GM19238 (cell line): ENCODE measurements at regions not wholly inside any gene's neighbourhood (a gene's known extent, or its start where the extent isn't known, plus 50 kb on each side); places are given as distances from the start of the nearest gene placed in this dataset.

ENCODE experiments used
- DNase-seq: peaks from one replicate; pipeline ENCODE4 v3.0.0; 2011; ENCODE audit warnings: low spot score; ENCODE audit not compliant: insufficient read length

GRCh38 chr1:200253774-200254495, 155.9 kb downstream of the ZNF281 start:
- DNase-seq, result no peak

GRCh38 chr1:200252531-200252930, 157.3 kb downstream of the ZNF281 start:
- no peak for DNase-seq

DNA sequence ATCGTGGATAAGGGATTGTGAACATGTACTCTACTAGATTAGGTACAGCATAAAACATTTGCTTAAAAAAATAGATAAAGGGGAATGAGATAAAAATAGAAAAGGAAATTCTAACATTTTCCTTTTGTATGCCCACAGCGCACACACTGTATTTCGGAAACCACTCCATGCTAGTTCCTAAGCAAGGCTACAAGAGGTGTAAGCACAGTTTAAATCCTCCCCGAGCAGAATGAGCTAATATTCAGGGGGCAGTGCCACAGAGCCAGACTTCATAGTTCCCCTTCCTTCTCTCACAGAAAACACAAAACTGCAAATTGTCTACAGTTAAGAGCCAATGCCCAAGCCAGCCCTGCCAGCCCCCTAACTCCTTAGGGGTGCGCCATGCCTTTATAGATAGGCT, 159.4 kb downstream of the ZNF281 start:
- no peak for DNase-seq

DNA sequence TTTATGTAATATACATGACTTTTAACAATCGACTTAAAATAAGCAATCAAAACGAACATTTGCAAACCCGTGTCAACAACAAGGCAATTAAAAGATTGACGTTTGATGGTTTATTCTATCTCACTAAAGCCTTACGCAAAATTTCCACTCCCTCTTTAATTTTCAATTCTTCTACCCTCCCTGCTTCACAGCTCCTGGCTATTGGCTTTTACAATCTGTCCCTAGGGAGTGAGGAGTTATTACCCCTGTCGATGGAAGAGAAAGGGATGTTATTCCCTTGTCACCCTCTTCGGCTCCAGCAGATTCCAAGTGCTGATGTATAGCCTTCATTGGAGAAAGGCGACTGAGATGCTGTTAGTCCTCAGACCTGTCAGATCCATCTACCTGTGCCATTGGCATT, 161.3 kb downstream of the ZNF281 start:
- no peak for DNase-seq

GRCh38 chr1:200247518-200247917, 162.3 kb downstream of the ZNF281 start:
- DNase-seq, result no peak

GRCh38 chr1:200245473-200245872, 164.4 kb downstream of the ZNF281 start:
- no peak for DNase-seq

GRCh38 chr1:200243042-200243437, 166.8 kb downstream of the ZNF281 start:
- DNase-seq, result no peak

GRCh38 chr1:200242110-200243041, 167.5 kb downstream of the ZNF281 start:
- no peak for DNase-seq

DNA sequence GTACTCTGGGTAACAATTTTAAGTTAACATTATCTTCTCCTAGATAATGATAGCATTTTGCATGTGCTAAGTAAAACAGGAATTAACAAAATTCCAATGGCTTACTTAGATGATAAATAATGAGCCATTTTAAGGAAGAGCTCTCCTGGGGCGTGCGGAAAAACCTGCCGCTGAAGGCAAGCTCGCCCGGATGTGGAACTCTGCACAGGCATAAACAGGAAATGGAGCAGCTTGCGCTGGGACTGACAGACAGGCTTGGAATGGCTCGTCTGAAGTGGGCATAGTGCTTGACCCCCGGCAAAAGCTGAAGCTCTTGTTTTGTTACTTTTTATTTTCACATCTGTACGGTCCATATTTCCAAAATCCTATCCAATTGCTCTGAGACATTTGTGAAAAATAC, 169.2 kb downstream of the ZNF281 start:
- DNase-seq, result no peak

- no peak for DNase-seq
Observed at GRCh38 chr1:200238311-200238710, 171.5 kb downstream of the ZNF281 start.

DNA sequence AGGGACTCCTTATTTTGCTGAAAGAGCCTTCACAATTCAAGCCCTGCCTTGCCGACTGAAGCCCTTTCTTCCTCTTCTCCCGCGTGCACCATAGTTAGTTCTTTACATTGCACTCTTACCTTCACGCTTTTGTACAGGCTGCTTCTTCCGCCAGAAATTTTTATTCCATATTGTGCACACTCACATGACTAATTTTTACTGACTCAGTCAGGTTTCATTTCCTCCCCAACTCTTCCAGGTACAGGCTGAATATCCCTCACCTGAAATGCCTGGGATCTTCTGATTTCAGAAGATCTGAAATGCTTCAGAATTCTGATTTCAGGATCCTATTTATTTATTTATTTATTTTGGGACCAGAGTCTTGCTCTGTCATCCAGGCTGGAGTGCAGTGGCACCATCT, 172.8 kb downstream of the ZNF281 start:
- DNase-seq, result no peak

- no peak for DNase-seq
Observed at GRCh38 chr1:200234938-200235337, 174.9 kb downstream of the ZNF281 start.

DNA sequence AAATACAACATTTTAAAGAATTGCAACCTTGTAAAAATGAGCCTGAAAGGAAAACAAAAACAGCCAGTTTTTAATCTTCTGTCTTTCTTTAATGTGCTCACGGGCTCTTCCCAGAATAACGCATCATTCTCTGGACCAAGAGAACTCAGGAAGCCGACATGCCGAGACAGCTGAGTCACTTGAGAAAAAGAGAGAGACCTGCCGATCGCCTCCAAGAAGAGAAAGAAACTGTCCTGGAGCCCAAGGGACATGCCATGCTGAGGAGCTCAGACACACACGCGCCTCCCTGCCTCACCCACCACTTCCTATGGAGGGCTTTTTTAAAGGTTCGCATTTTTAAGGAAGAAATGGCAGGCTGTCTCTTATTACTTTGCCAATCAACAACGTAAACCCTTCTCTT, 176.4 kb downstream of the ZNF281 start:
- no peak for DNase-seq

GRCh38 chr1:200231787-200232231, 178.0 kb downstream of the ZNF281 start:
- DNase-seq, result no peak

- DNase-seq, result no peak
Observed at GRCh38 chr1:200230671-200231070, 179.2 kb downstream of the ZNF281 start.

DNA sequence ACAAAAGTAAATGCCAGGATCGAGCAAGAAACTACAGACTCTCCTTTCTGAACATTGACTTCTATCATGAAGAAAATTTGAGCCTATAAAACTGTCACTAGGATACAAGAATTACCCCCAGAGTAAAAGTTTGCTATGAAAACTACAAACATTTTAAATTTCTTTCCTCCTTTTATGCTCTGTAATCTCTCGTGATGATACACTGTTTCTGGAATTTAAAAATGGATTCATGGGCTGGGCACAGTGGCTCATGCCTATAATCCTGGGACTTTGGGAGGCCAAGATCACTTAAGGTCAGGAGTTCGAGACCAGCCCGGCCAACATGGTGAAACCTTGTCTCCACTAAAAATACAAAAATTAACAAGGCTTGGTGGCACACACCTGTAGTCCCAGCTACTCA, 181.3 kb downstream of the ZNF281 start:
- DNase-seq, result no peak

DNA sequence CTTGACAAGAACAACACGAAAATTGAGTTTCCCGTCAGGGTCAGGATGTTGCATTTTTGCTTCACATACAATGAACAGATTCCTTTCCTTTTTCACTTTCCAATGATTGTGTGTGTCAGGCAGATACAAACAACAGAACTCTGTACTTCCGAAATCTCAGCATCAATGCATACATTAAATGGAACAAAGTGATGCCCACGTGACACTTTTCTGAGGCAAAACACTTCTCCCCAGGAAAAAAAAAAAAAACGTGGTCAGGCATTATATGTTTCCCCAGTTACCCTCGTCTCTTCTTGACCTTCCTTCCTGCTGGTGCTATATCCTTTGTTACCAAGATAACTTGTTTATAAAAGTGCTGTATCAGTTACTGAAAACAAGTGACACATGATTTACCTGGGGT, 181.8 kb downstream of the ZNF281 start:
- DNase-seq, result no peak
